ENCODE measurements at regions not wholly inside any gene's neighbourhood (a gene's known extent, or its start where the extent isn't known, plus 50 kb on each side); places are given as distances from the start of the nearest gene placed in this dataset.

DNA sequence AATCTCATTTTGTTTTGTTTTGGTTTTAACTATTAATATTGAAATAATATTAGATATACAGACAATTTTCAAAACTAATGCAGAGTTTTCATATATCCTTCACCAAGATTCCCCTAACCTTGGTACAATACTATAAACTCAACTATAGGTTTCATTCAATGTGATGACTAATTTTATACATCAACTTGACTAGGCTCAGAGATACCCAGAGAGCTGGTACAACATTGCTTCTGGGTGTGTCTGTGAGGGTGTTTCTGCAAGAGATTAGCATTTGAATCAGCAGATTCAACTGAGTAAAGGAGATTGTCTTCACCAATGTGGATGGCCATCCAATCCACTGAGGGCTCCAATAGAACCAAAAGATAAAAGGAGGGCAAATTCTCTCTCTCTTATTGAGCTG, 221.3 kb upstream of the CRIM1 start:
- H3F3A ChIP-seq (ENCODE audit: low read depth): no peaks in the 10 kb centered on the region
- H3K9ac ChIP-seq (ENCODE audit: low read depth, low read length, poor library complexity, severe bottlenecking): no peak overlapping the region
- no peaks in the 10 kb centered on the region for H3K36me3 ChIP-seq (ENCODE audit: insufficient read depth, low read length)
- no peak overlapping the region for H2AFZ ChIP-seq (ENCODE audit: low read length)
- H3K4me1 ChIP-seq (ENCODE audit: insufficient read depth, low read length, poor library complexity, severe bottlenecking): peaks cover 17% of the 10 kb centered on the region
- H4K20me1 ChIP-seq (ENCODE audit: insufficient read depth, low read length, poor library complexity, severe bottlenecking): no peaks in the 10 kb centered on the region
- no peaks in the 10 kb centered on the region for H3K9me2 ChIP-seq (replicated peaks; ENCODE audit: low read depth, low read length)
- H3K9me3 ChIP-seq (ENCODE audit: insufficient read depth, low read depth, low read length): no peaks in the 10 kb centered on the region
- H3K27me3 ChIP-seq (ENCODE audit: insufficient read depth, low read length, poor library complexity, severe bottlenecking): no peaks in the 10 kb centered on the region
- H3K4me2 ChIP-seq (ENCODE audit: low read depth, low read length, poor library complexity, severe bottlenecking): no peak overlapping the region
- H3K79me2 ChIP-seq (ENCODE audit: insufficient read depth, low read length): no peaks in the 10 kb centered on the region
- no peak for TF ChIP-seq EZH2phosphoT487 (IDR thresholded peaks at IDR 0.05; ENCODE audit: borderline replicate concordance)
- TF ChIP-seq, protein P1, sequence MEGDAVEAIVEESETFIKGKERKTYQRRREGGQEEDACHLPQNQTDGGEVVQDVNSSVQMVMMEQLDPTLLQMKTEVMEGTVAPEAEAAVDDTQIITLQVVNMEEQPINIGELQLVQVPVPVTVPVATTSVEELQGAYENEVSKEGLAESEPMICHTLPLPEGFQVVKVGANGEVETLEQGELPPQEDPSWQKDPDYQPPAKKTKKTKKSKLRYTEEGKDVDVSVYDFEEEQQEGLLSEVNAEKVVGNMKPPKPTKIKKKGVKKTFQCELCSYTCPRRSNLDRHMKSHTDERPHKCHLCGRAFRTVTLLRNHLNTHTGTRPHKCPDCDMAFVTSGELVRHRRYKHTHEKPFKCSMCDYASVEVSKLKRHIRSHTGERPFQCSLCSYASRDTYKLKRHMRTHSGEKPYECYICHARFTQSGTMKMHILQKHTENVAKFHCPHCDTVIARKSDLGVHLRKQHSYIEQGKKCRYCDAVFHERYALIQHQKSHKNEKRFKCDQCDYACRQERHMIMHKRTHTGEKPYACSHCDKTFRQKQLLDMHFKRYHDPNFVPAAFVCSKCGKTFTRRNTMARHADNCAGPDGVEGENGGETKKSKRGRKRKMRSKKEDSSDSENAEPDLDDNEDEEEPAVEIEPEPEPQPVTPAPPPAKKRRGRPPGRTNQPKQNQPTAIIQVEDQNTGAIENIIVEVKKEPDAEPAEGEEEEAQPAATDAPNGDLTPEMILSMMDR (conservative IDR thresholded peaks at IDR 0.05; ENCODE audit: low read length): no peak
- no peak overlapping the region for H3K4me3 ChIP-seq (ENCODE audit: low read length, poor library complexity, severe bottlenecking)

DNA sequence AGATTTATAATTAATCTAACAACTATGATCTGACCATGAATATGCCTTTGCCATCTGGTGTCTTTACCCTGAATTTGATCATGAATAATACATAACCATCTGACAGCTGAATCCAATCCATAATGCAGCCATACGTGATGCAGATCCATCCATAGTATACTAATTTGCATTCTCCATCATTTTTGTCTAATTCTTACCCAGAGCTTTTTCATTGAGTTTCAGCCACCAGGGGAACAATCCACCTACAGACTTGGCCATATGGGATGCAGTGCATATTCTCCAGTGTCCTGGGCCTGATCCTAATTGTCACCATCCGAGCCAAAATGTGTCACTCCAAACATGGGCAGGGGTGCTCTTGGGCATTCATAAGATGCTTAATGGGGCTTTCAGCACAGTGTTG, 227.2 kb upstream of the CRIM1 start:
- Histone ChIP-seq H4K20me1 (ENCODE audit: insufficient read depth, low read length, poor library complexity, severe bottlenecking) (no peaks in the 10 kb centered on the region), H3K4me3 (ENCODE audit: low read length, poor library complexity, severe bottlenecking) (no peak overlapping the region), H2AFZ (ENCODE audit: low read length) (no peak overlapping the region)

DNA sequence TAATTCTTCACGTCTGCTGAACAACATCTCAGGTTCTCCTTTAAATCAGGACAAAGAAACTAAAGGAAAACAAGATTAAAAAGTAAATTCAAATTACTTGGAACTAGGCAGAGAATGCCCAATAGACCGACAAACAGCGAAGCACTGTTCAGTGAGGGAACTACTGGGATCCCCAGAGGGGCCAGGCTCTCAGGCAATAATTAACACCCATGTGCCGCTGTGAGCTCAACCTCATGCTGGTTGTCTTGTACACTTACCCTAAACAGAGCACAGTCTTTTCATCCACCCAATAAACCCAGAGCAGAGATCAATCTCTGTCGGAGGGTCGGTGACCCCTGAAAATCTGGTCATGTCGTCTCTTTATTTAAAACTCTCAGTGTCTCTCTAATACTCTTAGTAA, 229.9 kb upstream of the CRIM1 start:
- H3K9me2 ChIP-seq (replicated peaks; ENCODE audit: low read depth, low read length): no peaks in the 10 kb centered on the region
- H3K4me1 ChIP-seq (ENCODE audit: insufficient read depth, low read length, poor library complexity, severe bottlenecking): peaks cover 10% of the 10 kb centered on the region
- H2AFZ ChIP-seq (ENCODE audit: low read length): no peak overlapping the region
- no peaks in the 10 kb centered on the region for H3F3A ChIP-seq (ENCODE audit: low read depth)
- no peaks in the 10 kb centered on the region for H3K79me2 ChIP-seq (ENCODE audit: insufficient read depth, low read length)
- no peaks in the 10 kb centered on the region for H3K27me3 ChIP-seq (ENCODE audit: insufficient read depth, low read length, poor library complexity, severe bottlenecking)
- no peak overlapping the region for H3K4me3 ChIP-seq (ENCODE audit: low read length, poor library complexity, severe bottlenecking)
- H3K36me3 ChIP-seq (ENCODE audit: insufficient read depth, low read length): no peaks in the 10 kb centered on the region
- no peaks in the 10 kb centered on the region for H3K9me3 ChIP-seq (ENCODE audit: insufficient read depth, low read depth, low read length)
- H4K20me1 ChIP-seq (ENCODE audit: insufficient read depth, low read length, poor library complexity, severe bottlenecking): no peaks in the 10 kb centered on the region
- H3K9ac ChIP-seq (ENCODE audit: low read depth, low read length, poor library complexity, severe bottlenecking): no peak overlapping the region
- TF ChIP-seq EZH2phosphoT487 (IDR thresholded peaks at IDR 0.05; ENCODE audit: borderline replicate concordance): no peak
- H3K4me2 ChIP-seq (ENCODE audit: low read depth, low read length, poor library complexity, severe bottlenecking): no peak overlapping the region

More for the DNA sequence above, 227.2 kb upstream of the CRIM1 start:
- TF ChIP-seq, protein P1 (conservative IDR thresholded peaks at IDR 0.05; ENCODE audit: low read length): no peak
- TF ChIP-seq EZH2phosphoT487 (IDR thresholded peaks at IDR 0.05; ENCODE audit: borderline replicate concordance): no peak
- Histone ChIP-seq H3K4me1 (ENCODE audit: insufficient read depth, low read length, poor library complexity, severe bottlenecking) (peaks cover 10% of the 10 kb centered on the region), H3K27me3 (ENCODE audit: insufficient read depth, low read length, poor library complexity, severe bottlenecking) (no peaks in the 10 kb centered on the region), H3K9ac (ENCODE audit: low read depth, low read length, poor library complexity, severe bottlenecking) (no peak overlapping the region), H3K36me3 (ENCODE audit: insufficient read depth, low read length) (no peaks in the 10 kb centered on the region), H3K4me2 (ENCODE audit: low read depth, low read length, poor library complexity, severe bottlenecking) (no peak overlapping the region), H3K9me2 (replicated peaks; ENCODE audit: low read depth, low read length) (no peaks in the 10 kb centered on the region), H3K79me2 (ENCODE audit: insufficient read depth, low read length) (no peaks in the 10 kb centered on the region), H3K9me3 (ENCODE audit: insufficient read depth, low read depth, low read length) (no peaks in the 10 kb centered on the region), H3F3A (ENCODE audit: low read depth) (no peaks in the 10 kb centered on the region)

DNA sequence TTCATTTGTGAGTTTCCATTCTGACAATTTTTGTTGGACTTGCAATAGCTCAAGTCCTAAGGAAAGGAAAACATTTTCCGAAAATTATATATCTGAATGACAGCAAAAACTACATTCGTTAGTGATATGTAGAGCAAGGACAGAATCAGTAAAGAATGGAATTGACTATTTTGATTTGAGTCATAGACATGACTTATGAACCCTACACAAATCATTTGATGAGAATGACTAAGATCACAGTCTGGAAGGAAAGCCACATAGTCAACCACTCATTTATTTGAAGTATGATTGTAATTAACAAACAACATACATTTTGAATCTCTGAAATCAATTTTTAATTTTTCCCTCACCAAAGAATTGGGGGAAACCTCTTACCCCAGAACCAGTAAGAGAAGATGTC, 231.6 kb upstream of the CRIM1 start:
- no peak overlapping the region for H3K9ac ChIP-seq (ENCODE audit: low read depth, low read length, poor library complexity, severe bottlenecking)
- no peaks in the 10 kb centered on the region for H4K20me1 ChIP-seq (ENCODE audit: insufficient read depth, low read length, poor library complexity, severe bottlenecking)
- H3K4me1 ChIP-seq (ENCODE audit: insufficient read depth, low read length, poor library complexity, severe bottlenecking): peaks cover 10% of the 10 kb centered on the region
- no peak overlapping the region for H3K4me2 ChIP-seq (ENCODE audit: low read depth, low read length, poor library complexity, severe bottlenecking)
- H3K9me2 ChIP-seq (replicated peaks; ENCODE audit: low read depth, low read length): no peaks in the 10 kb centered on the region
- no peak for TF ChIP-seq EZH2phosphoT487 (IDR thresholded peaks at IDR 0.05; ENCODE audit: borderline replicate concordance)
- TF ChIP-seq, protein P1 (conservative IDR thresholded peaks at IDR 0.05; ENCODE audit: low read length): no peak
- H3K36me3 ChIP-seq (ENCODE audit: insufficient read depth, low read length): no peaks in the 10 kb centered on the region
- H2AFZ ChIP-seq (ENCODE audit: low read length): no peak overlapping the region
- H3K27me3 ChIP-seq (ENCODE audit: insufficient read depth, low read length, poor library complexity, severe bottlenecking): no peaks in the 10 kb centered on the region
- no peaks in the 10 kb centered on the region for H3K9me3 ChIP-seq (ENCODE audit: insufficient read depth, low read depth, low read length)
- H3K4me3 ChIP-seq (ENCODE audit: low read length, poor library complexity, severe bottlenecking): no peak overlapping the region
- H3K79me2 ChIP-seq (ENCODE audit: insufficient read depth, low read length): no peaks in the 10 kb centered on the region
- H3F3A ChIP-seq (ENCODE audit: low read depth): no peaks in the 10 kb centered on the region
